KMS-11 (cell line): ENCODE measurements at regions not wholly inside any gene's neighbourhood (a gene's known extent, or its start where the extent isn't known, plus 50 kb on each side); places are given as distances from the start of the nearest gene placed in this dataset.
A peak's percentile ranks its signal among the peaks of the same experiment; 100 is the strongest.

Source experiments
- H2AFZ ChIP-seq: fragments of 200-600 bp; sonication (generic); 2 replicates; pipeline ENCODE4 v1.6.1; 2016; ENCODE audit warnings: antibody characterized with exemption, mixed run types, low read depth
- H3K27ac ChIP-seq: fragments of 200-600 bp; sonication (generic); 2 replicates; pipeline ENCODE4 v1.6.1; 2016; ENCODE audit warnings: mild to moderate bottlenecking, mixed run types
- H3K27me3 ChIP-seq: fragments of 200-600 bp; sonication (generic); 2 replicates; pipeline ENCODE4 v1.6.1; 2017; ENCODE audit warnings: mild to moderate bottlenecking, low read depth, mixed run types, moderate library complexity; ENCODE audit not compliant: insufficient read depth
- H3K36me3 ChIP-seq: fragments of 200-600 bp; sonication (generic); 2 replicates; pipeline ENCODE4 v1.6.1; 2017; ENCODE audit warnings: mild to moderate bottlenecking, mixed run types; ENCODE audit not compliant: insufficient read depth
- H3K4me1 ChIP-seq: fragments of 200-600 bp; sonication (generic); 2 replicates; pipeline ENCODE4 v1.6.1; 2016; ENCODE audit warnings: mild to moderate bottlenecking, low read depth, mixed run types; ENCODE audit not compliant: poor library complexity, severe bottlenecking
- H3K4me2 ChIP-seq: fragments of 200-600 bp; sonication (generic); 2 replicates; pipeline ENCODE4 v1.7.0; 2016; ENCODE audit warnings: mild to moderate bottlenecking, mixed run types
- H3K4me3 ChIP-seq: fragments of 200-600 bp; sonication (generic); IDR thresholded peaks from 2 replicates; pipeline ENCODE4 v1.6.1; 2017; ENCODE audit warnings: low read depth, low read length, mixed read lengths; ENCODE audit not compliant: insufficient read depth
- H3K79me2 ChIP-seq: fragments of 200-600 bp; sonication (generic); 2 replicates; pipeline ENCODE4 v1.6.1; 2016; ENCODE audit warnings: low read depth, mixed run types; ENCODE audit not compliant: insufficient read depth
- H3K9ac ChIP-seq: fragments of 200-600 bp; sonication (generic); 2 replicates; pipeline ENCODE4 v1.6.1; 2016; ENCODE audit warnings: mild to moderate bottlenecking, mixed run types
- H4K20me1 ChIP-seq: fragments of 200-600 bp; sonication (generic); 2 replicates; pipeline ENCODE4 v1.6.1; 2016; ENCODE audit warnings: mild to moderate bottlenecking, mixed run types; ENCODE audit not compliant: insufficient read depth
- TF ChIP-seq, protein P1 (sequence below): fragments of 200-600 bp; sonication (generic); conservative IDR thresholded peaks from 2 replicates; pipeline ENCODE4 v1.6.1; 2017; ENCODE audit warnings: low read depth, mild to moderate bottlenecking, antibody characterized with exemption, low read length, moderate library complexity, mixed read lengths

DNA sequence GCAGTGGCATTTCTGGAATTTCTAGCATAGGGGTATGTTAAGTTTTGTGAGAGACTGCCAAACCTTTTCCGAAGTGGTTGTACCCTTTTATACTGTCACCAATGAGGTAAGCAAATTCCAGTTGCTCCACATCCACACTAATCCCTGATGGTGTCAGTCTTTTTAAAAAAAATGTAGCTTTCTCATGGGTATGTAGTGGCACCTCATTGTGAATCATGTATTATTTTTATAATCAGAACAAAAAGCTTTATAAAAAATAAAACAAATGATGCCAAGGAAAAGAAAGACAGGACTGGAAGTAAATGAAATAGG lies 93.4 kb upstream of the CLINT1 start:
- Histone ChIP-seq H3K4me3 (no peak overlapping the region), H3K27ac (no peak overlapping the region)

GRCh38 chr5:157951673-157952373 lies 92.9 kb upstream of the CLINT1 start:
- Histone ChIP-seq H3K79me2 (no peaks in the 10 kb centered on the region), H3K9ac (no peak overlapping the region), H3K36me3 (no peaks in the 10 kb centered on the region), H4K20me1 (no peaks in the 10 kb centered on the region), H3K4me1 (peaks cover 8% of the 10 kb centered on the region), H3K4me2 (no peak overlapping the region), H3K27me3 (no peaks in the 10 kb centered on the region), H2AFZ (no peak overlapping the region), H3K4me3 (no peak overlapping the region), H3K27ac (no peak overlapping the region)
- TF ChIP-seq, protein P1, sequence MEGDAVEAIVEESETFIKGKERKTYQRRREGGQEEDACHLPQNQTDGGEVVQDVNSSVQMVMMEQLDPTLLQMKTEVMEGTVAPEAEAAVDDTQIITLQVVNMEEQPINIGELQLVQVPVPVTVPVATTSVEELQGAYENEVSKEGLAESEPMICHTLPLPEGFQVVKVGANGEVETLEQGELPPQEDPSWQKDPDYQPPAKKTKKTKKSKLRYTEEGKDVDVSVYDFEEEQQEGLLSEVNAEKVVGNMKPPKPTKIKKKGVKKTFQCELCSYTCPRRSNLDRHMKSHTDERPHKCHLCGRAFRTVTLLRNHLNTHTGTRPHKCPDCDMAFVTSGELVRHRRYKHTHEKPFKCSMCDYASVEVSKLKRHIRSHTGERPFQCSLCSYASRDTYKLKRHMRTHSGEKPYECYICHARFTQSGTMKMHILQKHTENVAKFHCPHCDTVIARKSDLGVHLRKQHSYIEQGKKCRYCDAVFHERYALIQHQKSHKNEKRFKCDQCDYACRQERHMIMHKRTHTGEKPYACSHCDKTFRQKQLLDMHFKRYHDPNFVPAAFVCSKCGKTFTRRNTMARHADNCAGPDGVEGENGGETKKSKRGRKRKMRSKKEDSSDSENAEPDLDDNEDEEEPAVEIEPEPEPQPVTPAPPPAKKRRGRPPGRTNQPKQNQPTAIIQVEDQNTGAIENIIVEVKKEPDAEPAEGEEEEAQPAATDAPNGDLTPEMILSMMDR = no peak

More for the DNA sequence above, 93.4 kb upstream of the CLINT1 start:
- no peaks in the 10 kb centered on the region for H3K36me3 ChIP-seq
- H3K79me2 ChIP-seq = no peaks in the 10 kb centered on the region
- H3K9ac ChIP-seq = no peak overlapping the region
- TF ChIP-seq, protein P1 = no peak
- H3K4me1 ChIP-seq = peaks cover 10% of the 10 kb centered on the region
- no peaks in the 10 kb centered on the region for H4K20me1 ChIP-seq
- H3K4me2 ChIP-seq = no peak overlapping the region
- H2AFZ ChIP-seq = no peak overlapping the region
- H3K27me3 ChIP-seq = no peaks in the 10 kb centered on the region

- Histone ChIP-seq H3K79me2 (no peaks in the 10 kb centered on the region), H3K36me3 (no peaks in the 10 kb centered on the region), H3K27ac (no peak overlapping the region), H3K4me3 (no peak overlapping the region), H3K4me2 (no peak overlapping the region; the same call in 1 of the 2 replicates), H3K27me3 (no peaks in the 10 kb centered on the region), H2AFZ (no peak overlapping the region), H3K4me1 (peaks cover 4% of the 10 kb centered on the region), H4K20me1 (no peaks in the 10 kb centered on the region), H3K9ac (no peak overlapping the region)
- TF ChIP-seq, protein P1 = no peak
Observed at GRCh38 chr5:157949520-157949919, 90.6 kb upstream of the CLINT1 start.

- no peaks in the 10 kb centered on the region for H3K36me3 ChIP-seq
- H2AFZ ChIP-seq = peak overlapping the region; percentile 50; the same call in 1 of the 2 replicates
- H3K27me3 ChIP-seq = no peaks in the 10 kb centered on the region
- no peak overlapping the region for H3K4me3 ChIP-seq
- no peak overlapping the region for H3K9ac ChIP-seq
- no peak overlapping the region for H3K27ac ChIP-seq
- TF ChIP-seq, protein P1 = peak; percentile 79
- no peaks in the 10 kb centered on the region for H3K79me2 ChIP-seq
- H4K20me1 ChIP-seq = no peaks in the 10 kb centered on the region
- peaks cover 4% of the 10 kb centered on the region for H3K4me1 ChIP-seq
- H3K4me2 ChIP-seq = peak overlapping the region; percentile 38
Observed at GRCh38 chr5:157948738-157949410, 89.9 kb upstream of the CLINT1 start.
